NCI-H2029 treated with DMSO at 0.1 percent for 48 hours (cell line): ENCODE measurements at regions not wholly inside any gene's neighbourhood (a gene's known extent, or its start where the extent isn't known, plus 50 kb on each side); places are given as distances from the start of the nearest gene placed in this dataset.

Source experiments
- DNase-seq: peaks from one replicate; lab custom pipeline; 2025; lab: John Stamatoyannopoulos, UW

GRCh38 chr3:170780955-170781354 lies 89.0 kb downstream of the RPL22L1 start:
- DNase-seq, result no peak

- DNase-seq, result no peak
Measured at GRCh38 chr3:170780471-170780870, 89.5 kb downstream of the RPL22L1 start.

DNA sequence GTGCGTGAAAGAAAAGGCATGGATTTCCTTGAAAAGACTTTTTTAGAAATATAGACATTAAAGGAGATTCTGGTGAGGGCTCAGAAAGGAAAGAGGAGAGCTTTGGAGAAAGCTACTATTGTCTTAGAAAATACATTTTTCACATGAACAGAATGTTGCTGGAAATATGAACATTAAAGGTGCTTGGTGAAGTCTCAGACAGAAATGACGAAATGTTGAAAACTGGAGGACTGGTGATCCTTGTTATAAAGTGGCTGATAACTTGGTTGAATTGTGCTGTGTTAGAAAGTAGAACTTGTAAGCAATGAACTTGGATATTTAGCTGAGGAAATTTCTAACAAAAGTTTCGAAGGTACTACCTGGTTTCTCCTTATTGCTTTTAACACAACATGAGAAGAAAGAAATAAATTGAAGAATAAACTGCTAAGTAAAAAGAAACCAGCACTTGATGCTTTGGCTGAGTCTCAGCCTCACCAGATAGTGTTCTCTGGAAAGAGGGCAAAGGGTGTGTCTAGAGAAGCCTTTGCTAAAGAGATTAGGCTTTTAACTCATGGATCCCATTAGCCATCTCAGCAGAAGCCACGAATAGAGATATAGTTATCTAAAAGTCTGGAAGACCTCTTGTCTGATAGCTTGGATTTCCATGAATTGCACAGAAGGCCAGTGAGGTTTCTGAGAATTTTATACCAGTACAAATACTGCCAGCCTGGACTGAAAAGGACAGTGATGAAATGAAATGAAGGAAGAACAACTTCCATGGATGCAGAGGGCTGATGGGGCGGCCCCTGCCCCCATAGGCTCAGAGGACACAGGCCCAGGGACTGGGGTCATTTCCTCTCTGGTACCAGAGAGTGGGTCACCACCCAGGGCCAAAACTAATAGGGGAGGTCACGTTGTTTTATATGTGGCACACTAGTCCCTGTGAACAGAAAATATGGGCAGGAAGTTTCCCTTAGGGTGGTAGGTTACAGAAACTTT lies 91.5 kb downstream of the RPL22L1 start:
- DNase-seq, result no peak

DNA sequence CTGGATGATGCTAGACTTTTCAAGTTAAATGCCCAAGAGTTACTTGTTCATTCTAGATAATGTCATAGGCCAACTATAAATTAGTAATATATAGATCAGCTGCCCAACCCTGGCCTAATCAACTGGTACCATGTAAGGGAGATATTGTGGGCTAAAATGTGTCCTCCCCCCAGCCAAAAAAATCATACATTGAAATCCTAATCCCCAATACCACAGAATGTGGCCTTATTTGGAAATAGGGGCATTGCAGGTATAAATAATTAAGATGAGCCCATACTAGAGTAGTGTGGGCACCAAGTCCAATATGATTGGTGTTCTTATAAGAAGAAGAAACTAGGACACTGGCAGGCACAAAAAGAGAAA lies 92.5 kb downstream of the RPL22L1 start:
- DNase-seq, result no peak

GRCh38 chr3:170776887-170777563 lies 93.0 kb downstream of the RPL22L1 start:
- DNase-seq, result no peak

GRCh38 chr3:170773682-170774425 lies 96.1 kb downstream of the RPL22L1 start:
- no peak for DNase-seq

- DNase-seq, result no peak
Measured at GRCh38 chr3:170772175-170772574, 97.8 kb downstream of the RPL22L1 start.

- no peak for DNase-seq
Measured at GRCh38 chr3:170768334-170768801, 101.6 kb downstream of the RPL22L1 start.

GRCh38 chr3:170767576-170767941 lies 102.4 kb downstream of the RPL22L1 start:
- DNase-seq, result no peak

DNA sequence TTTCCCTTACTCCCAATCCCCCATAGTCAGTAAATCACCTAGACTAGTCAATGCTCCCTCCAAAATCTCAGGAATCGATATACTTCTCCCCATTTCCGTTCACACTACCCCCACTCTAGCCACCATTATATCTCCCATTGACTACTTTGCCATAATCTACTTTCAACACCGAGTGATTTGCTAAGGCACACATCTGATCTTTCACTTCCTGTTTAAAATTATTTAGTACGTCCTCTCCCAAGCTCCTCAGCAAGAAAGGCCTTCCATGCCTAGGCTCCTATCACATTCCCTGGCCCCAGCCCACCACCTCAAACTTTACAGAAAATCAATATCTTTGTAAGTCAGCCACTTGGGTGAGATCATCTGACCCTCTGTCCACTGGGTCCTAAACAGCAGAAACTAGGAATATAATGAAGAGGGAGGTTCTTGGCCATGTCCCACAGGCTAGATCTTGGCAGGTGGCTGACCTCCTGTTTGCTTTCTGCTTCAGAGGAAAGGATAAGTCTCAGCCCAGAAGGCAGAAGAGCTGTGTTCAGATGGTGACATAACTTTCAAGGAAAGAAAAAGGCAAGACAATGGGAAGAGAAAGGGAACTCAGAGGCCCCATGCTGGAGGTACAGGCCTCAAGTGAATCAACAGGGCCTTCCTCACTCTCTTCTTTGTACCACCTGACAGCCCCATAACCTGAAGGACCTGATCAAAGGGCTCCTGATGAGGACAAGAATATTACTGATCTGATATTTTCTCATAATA lies 103.0 kb downstream of the RPL22L1 start:
- DNase-seq, result no peak

- DNase-seq, result no peak
Measured at GRCh38 chr3:170766253-170766652, 103.7 kb downstream of the RPL22L1 start.

DNA sequence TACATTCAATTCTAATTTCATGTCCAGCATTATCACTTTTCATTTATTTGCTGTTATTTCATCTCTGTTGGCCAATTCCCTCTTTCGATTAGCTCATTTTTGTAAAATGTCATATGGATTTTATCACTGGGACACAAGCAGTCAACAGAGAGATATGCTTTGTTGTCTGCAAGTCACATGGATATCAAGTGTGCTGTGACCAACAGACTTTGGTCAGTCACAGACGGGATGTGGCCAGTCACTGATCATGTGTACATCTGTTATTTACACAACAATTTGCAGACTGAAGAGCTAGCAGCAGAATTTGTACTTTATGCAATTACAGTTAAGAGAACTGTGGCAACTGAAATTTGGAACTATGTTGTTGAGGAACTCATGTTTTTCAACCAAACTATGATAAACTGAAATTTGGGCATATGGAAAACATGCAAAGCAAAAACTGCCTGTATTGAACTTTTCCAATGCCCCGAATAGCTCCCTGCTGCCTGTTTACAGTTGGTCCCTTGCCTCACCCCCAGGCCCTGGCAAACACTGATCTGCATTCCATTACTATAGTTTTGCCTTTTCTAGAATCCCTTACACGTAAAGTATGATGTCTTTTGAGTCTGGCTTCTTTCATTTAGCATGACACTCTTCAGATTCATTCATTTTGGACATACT lies 104.4 kb downstream of the RPL22L1 start:
- DNase-seq, result no peak

DNA sequence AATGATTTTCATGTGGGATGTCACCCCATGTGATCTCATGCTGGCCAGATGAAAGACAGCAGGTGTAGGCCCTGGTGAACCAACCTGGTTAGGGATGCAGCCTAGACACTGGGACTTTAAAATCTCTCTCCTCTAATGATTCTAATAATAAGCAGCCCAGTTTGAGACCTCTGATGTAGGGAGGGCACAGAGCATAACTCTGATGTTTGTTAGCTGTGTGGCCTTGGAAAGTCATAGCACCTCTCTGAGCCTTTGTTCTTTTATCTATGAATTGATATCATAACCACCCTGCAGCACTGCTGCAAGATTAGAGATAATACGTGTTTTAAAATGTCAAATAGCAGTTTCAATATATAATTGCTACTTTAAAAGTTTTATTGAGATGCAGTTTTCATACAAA lies 106.0 kb downstream of the RPL22L1 start:
- no peak for DNase-seq

- DNase-seq, result no peak
Measured at GRCh38 chr3:170762064-170762463, 107.9 kb downstream of the RPL22L1 start.

DNA sequence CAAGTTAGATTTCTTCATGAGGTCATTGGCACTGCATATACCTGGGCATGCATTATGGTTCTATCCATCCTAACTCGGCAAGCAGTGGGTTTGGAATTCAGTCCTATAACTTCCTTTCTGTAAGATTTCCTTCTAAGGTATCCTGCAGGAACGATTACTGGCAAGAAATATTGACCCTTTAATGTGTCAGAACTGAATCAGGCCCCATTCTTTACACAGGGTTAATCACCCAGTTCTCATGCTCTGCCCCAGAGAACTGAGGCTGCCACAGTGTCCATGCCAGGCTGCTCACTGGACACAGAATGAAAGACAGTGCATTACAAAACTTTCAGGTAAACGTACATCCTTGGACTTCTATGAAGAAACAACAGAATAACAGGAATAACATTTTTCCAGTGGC lies 108.9 kb downstream of the RPL22L1 start:
- no peak for DNase-seq

GRCh38 chr3:170760174-170760526 lies 109.8 kb downstream of the RPL22L1 start:
- DNase-seq, result no peak

GRCh38 chr3:170759511-170760173 lies 110.4 kb downstream of the RPL22L1 start:
- no peak for DNase-seq

- no peak for DNase-seq
Measured at GRCh38 chr3:170757038-170757437, 113.0 kb downstream of the RPL22L1 start.

- no peak for DNase-seq
Measured at GRCh38 chr3:170754311-170754693, 115.7 kb downstream of the RPL22L1 start.

DNA sequence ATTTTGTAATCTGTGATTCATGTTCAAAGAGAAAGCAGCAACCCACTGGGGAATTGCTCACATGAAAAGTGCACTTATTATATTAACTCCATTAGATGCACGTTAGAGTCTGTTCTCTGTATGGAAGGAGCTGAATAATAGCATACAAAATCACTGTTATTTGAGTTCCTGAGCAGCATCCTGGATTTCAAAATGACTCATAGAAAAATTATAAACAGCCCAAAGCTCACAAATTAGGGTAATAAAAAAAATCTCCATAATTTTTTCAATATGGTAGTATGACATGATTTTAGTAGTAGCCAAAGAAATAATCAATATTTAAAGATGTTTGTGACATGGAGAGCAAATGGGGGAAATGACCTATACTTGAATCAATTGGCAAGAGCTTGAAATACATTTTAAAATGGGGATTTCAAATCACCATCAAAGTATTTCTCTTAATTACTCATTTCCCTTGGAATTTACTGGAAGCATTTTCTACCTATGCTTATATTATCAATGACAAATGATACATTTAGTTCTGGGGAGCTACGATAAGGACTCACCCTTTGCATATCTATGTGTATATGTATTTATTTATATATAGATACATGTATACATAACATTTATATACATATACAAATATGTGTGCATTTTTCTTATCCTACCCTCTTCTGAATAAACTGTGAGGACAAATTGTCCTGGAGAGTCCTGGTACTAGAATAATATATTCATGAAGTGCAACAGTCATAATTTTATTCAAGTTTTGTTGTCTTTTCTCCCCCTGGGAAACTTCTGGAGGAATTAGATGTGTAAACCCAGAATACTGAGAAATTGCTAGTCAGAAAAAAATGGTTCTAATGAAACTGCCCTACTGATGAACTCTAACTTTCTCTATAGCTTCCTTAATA lies 116.3 kb downstream of the RPL22L1 start:
- no peak for DNase-seq
